ENCODE measurements at regions not wholly inside any gene's neighbourhood (a gene's known extent, or its start where the extent isn't known, plus 50 kb on each side); places are given as distances from the start of the nearest gene placed in this dataset.

DNA sequence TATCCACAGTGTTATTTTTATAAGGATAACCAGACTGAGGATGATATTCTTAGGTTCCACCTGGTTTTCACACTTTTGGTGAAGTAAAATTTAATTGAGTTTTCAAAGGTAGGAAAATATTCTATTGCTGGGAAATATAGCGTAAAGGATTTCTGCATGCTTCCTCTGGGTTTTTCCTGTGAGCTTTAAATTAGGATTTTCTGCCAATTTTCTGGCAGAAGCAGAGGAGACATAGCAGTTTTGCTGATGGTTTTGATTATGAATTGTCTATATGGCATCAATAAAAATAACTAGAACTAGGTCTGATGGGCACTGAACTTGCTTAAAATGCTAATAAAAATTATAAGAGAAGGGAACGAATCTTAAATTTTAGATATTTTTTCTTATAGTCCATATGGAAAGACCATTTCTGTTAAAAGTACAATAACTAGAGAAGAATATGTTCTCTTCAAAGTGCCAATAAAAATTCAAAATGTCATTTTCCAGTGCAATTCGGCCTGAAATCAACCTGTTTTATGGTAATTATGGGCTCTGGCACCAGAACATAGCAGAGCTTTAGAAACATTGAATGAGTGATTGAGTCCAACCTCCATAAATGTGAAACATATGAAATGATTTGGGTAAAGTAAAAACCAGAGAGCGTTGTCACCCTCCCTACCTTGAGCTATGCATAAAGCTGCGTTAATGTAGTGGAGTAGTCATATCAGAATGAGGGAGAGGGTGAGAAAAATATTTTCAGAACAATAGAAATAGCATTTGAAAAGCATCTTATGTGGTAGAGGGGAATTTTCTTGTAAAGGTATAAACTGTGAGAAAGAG, 279.7 kb downstream of the SPRY1 start:
- DNase-seq: no peak
- no peak for TF ChIP-seq EZH2 (IDR thresholded peaks at IDR 0.05; ENCODE audit: borderline replicate concordance, insufficient read depth, low read depth, low read length, poor library complexity, severe bottlenecking)
- TF ChIP-seq, protein P1, sequence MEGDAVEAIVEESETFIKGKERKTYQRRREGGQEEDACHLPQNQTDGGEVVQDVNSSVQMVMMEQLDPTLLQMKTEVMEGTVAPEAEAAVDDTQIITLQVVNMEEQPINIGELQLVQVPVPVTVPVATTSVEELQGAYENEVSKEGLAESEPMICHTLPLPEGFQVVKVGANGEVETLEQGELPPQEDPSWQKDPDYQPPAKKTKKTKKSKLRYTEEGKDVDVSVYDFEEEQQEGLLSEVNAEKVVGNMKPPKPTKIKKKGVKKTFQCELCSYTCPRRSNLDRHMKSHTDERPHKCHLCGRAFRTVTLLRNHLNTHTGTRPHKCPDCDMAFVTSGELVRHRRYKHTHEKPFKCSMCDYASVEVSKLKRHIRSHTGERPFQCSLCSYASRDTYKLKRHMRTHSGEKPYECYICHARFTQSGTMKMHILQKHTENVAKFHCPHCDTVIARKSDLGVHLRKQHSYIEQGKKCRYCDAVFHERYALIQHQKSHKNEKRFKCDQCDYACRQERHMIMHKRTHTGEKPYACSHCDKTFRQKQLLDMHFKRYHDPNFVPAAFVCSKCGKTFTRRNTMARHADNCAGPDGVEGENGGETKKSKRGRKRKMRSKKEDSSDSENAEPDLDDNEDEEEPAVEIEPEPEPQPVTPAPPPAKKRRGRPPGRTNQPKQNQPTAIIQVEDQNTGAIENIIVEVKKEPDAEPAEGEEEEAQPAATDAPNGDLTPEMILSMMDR (IDR thresholded peaks at IDR 0.05): no peak
- H3K4me1 ChIP-seq (ENCODE audit: control insufficient read depth in 2 of 2, insufficient read depth in 2 of 2, low read length in 2 of 2): peaks cover 0 to 3% of the 10 kb centered on the region in 2 donors
- H4K20me1 ChIP-seq (ENCODE audit: control insufficient read depth, insufficient read depth, low read length, poor library complexity, severe bottlenecking): no peaks in the 10 kb centered on the region
- Mint-ChIP-seq H3K4me1 (peaks cover 2% of the 10 kb centered on the region), H3K27ac (no peak overlapping the region), H3K9me3 (ENCODE audit: insufficient read depth) (no peaks in the 10 kb centered on the region), H3K27me3 (peaks cover 24% of the 10 kb centered on the region), H3K4me3 (no peak overlapping the region)
- intact Hi-C loops (cut with micrococcal nuclease): no loop called here
- peaks cover 0 to 2% (median 0%) of the 10 kb centered on the region in 4 experiments for H3K27me3 ChIP-seq (replicated peaks in 1 of 4; ENCODE audit: control extremely low read depth in 1 of 4, control insufficient read depth in 3 of 4, insufficient read depth in 4 of 4, low read length in 3 of 4)
- H3K27ac ChIP-seq (ENCODE audit: low read length in 2 of 2): no peak overlapping the region
- no peak overlapping the region for H3K9ac ChIP-seq (ENCODE audit: low read length)
- no peaks in the 10 kb centered on the region for H3K9me3 ChIP-seq (ENCODE audit: control extremely low read depth in 1 of 3, control insufficient read depth in 2 of 3, insufficient read depth in 1 of 3, low read length in 2 of 3)
- no peaks in the 10 kb centered on the region for H3K79me2 ChIP-seq (ENCODE audit: control insufficient read depth, insufficient read depth, low read length)
- no peak overlapping the region for H2AFZ ChIP-seq (ENCODE audit: insufficient read depth, low read depth, low read length, poor library complexity, severe bottlenecking)
- H3K4me3 ChIP-seq (ENCODE audit: control extremely low read depth in 1 of 5, extremely low read depth in 1 of 5, insufficient read depth in 1 of 5, low read depth in 2 of 5, low read length in 4 of 5): no peak overlapping the region
- ChIA-PET POLR2A (no interaction called here), CTCF (no interaction called here)
- ATAC-seq (ENCODE audit: low read depth): no peak
- H3K36me3 ChIP-seq (replicated peaks in 1 of 2; ENCODE audit: control extremely low read depth in 1 of 2, control insufficient read depth in 1 of 2, extremely low read depth in 1 of 2, insufficient read depth in 2 of 2, low read length in 1 of 2): no peaks in the 10 kb centered on the region
- 100% methylated on average over 1 of the region's 5 CpGs for WGBS (ENCODE audit: insufficient coverage)
- H3K4me2 ChIP-seq (replicated peaks; ENCODE audit: low read depth, low read length, poor library complexity, severe bottlenecking): no peak overlapping the region

DNA sequence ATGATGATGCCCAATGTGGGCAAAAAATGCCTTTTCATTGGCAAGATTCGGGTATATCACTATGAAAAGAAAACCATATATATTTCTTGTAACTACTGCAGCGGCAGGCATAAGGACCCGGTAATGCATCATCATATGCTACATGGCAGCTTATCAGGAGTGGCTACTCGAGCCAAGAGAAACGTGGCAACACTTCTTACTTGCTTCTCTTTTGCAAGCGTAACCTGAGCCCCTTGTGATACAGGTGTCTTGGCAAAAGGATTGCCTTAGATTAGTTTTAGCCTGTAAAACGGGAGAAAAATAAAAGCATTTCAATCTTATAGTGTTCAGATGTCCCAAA, 280.3 kb downstream of the SPRY1 start:
- H3K9me3 Mint-ChIP-seq (ENCODE audit: insufficient read depth): no peaks in the 10 kb centered on the region
- H3K4me2 ChIP-seq (replicated peaks; ENCODE audit: low read depth, low read length, poor library complexity, severe bottlenecking): no peak overlapping the region
- H3K4me3 ChIP-seq (ENCODE audit: control extremely low read depth in 1 of 5, extremely low read depth in 1 of 5, insufficient read depth in 1 of 5, low read depth in 2 of 5, low read length in 4 of 5): no peak overlapping the region
- no peak overlapping the region for H2AFZ ChIP-seq (ENCODE audit: insufficient read depth, low read depth, low read length, poor library complexity, severe bottlenecking)
- CTCF ChIA-PET: no interaction called here
- no peaks in the 10 kb centered on the region for H3K27me3 ChIP-seq (replicated peaks in 1 of 4; ENCODE audit: control extremely low read depth in 1 of 4, control insufficient read depth in 3 of 4, insufficient read depth in 4 of 4, low read length in 3 of 4)
- H3K27ac Mint-ChIP-seq: no peak overlapping the region
- no peak overlapping the region for H3K27ac ChIP-seq (ENCODE audit: low read length in 2 of 2)
- H3K4me1 Mint-ChIP-seq: peaks cover 2% of the 10 kb centered on the region
- no peak overlapping the region for H3K4me3 Mint-ChIP-seq
- POLR2A ChIA-PET: no interaction called here
- H3K4me1 ChIP-seq (ENCODE audit: control insufficient read depth in 2 of 2, insufficient read depth in 2 of 2, low read length in 2 of 2): peaks cover 0 to 2% of the 10 kb centered on the region in 2 donors
- H3K9me3 ChIP-seq (ENCODE audit: control extremely low read depth in 1 of 3, control insufficient read depth in 2 of 3, insufficient read depth in 1 of 3, low read length in 2 of 3): no peaks in the 10 kb centered on the region
- H3K79me2 ChIP-seq (ENCODE audit: control insufficient read depth, insufficient read depth, low read length): no peaks in the 10 kb centered on the region
- no peaks in the 10 kb centered on the region for H3K36me3 ChIP-seq (replicated peaks in 1 of 2; ENCODE audit: control extremely low read depth in 1 of 2, control insufficient read depth in 1 of 2, extremely low read depth in 1 of 2, insufficient read depth in 2 of 2, low read length in 1 of 2)
- DNase-seq (no peak), ATAC-seq (ENCODE audit: low read depth) (no peak)
- no peaks in the 10 kb centered on the region for H4K20me1 ChIP-seq (ENCODE audit: control insufficient read depth, insufficient read depth, low read length, poor library complexity, severe bottlenecking)
- H3K9ac ChIP-seq (ENCODE audit: low read length): no peak overlapping the region
- intact Hi-C loops (cut with micrococcal nuclease): no loop called here
- H3K27me3 Mint-ChIP-seq: peaks cover 20% of the 10 kb centered on the region
- TF ChIP-seq, protein P1 (IDR thresholded peaks at IDR 0.05): no peak
- TF ChIP-seq EZH2 (IDR thresholded peaks at IDR 0.05; ENCODE audit: borderline replicate concordance, insufficient read depth, low read depth, low read length, poor library complexity, severe bottlenecking): no peak
- 61% methylated on average over 3 of the region's 7 CpGs for WGBS (ENCODE audit: insufficient coverage)

All from B cell (primary cell).